GM19463 (cell line): ENCODE measurements at regions not wholly inside any gene's neighbourhood (a gene's known extent, or its start where the extent isn't known, plus 50 kb on each side); places are given as distances from the start of the nearest gene placed in this dataset.
"Not testable (repeated sequence)": the region's sequence is repeated elsewhere in the genome, so short reads cannot be mapped to it uniquely, and the experiment has no call there.

ENCODE experiments used
- ATAC-seq: cut with Tn5 transposase; IDR thresholded peaks from one replicate; pipeline ENCODE4 v1.9.1; 2021; ENCODE audit warnings: mild to moderate bottlenecking, moderate library complexity; ENCODE audit not compliant: unreplicated experiment

DNA sequence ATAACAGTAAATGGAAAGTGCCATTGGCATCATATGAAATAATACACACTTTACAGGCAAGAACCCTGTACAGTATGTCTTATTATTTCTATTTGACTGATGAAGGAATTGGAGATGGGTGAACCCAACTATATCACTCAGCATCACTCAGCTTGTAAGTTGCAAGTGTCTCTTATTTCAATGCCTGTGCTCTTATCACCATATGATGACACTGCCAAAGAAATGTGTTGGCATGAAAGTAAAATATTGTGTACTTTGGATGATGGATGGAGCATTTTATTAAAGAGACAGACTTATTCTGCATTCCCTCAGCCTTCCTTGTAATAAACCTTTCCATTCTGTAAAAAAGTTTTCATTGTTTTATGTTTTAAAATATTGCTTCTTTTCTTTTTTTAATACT is 927.5 kb upstream of the VRK2 start:
- no peak for ATAC-seq

DNA sequence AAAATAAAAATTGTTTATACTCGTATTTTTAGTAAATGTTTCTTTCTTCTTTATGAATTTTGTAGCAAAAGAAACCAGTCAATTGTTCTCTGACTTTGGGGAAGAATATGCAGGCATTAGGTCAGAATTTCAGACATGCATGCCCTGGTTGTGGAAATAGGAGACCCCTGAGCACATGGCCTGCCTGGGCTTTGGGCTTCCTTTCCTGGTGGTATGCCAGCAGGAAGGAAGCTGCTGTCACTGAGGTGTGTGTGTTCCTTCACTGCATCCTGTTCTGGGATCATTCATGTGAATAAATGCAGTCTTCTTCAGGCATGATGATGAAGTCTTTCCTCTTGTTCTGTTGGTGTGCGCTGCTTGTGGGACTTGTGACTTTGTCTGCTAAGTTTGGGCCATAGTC is 920.2 kb upstream of the VRK2 start:
- no peak for ATAC-seq

DNA sequence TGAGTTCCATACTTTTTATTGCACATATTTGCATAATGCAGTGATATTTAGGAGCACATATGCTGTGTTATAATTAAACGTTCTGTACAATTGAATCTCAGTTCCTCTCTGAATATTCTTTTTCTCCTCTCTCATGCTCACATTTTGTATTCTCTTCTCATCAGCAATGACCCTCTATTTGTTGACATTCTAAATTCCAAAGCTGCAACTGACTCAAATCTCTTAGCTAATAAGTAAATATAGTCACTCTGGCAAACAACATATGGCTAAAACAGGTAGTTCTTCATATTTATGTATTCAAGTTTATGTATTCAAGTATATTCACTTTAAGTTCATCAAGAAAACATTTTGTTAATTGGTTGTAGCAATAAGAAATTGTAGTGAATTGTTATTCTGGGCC is 907.4 kb upstream of the VRK2 start:
- ATAC-seq: no peak

DNA sequence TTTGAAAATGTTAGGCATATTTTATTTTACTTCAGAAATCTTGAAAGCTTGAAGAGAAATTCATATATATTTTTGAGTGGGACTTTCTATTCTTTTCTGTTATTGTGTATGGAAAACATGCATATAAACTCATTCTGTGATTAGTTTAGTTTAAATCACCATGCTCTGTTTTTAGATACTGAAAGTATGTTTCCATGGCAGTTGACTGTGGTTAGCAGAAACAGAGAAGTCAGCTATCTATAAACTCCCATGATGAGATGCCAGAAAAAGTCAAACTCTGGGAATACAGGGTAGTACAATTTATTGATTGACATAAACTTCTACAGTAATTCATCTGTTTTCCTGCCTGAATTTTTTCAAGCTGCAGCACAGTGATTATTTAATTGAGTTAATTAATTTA is 905.3 kb upstream of the VRK2 start:
- ATAC-seq: no peak

DNA sequence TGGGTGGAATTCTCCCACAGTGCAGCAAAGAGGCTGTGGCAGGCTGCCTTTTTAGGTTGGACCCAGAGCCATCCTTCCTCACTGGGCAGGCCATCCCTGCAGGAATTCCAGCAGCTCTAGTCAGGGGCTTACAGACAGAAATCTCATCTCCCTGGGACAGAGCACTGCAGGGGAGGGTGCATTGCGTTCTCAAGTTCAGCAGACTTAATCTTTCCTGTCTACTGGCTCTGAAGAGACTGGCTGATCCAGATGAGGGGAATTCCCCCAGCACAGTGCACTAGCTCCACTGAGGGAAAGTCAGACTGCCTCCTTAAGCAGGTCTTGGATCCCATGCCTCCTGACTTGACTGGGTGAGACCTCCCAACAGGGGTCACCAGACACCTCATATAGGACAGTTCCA is 899.7 kb upstream of the VRK2 start:
- no peak for ATAC-seq

DNA sequence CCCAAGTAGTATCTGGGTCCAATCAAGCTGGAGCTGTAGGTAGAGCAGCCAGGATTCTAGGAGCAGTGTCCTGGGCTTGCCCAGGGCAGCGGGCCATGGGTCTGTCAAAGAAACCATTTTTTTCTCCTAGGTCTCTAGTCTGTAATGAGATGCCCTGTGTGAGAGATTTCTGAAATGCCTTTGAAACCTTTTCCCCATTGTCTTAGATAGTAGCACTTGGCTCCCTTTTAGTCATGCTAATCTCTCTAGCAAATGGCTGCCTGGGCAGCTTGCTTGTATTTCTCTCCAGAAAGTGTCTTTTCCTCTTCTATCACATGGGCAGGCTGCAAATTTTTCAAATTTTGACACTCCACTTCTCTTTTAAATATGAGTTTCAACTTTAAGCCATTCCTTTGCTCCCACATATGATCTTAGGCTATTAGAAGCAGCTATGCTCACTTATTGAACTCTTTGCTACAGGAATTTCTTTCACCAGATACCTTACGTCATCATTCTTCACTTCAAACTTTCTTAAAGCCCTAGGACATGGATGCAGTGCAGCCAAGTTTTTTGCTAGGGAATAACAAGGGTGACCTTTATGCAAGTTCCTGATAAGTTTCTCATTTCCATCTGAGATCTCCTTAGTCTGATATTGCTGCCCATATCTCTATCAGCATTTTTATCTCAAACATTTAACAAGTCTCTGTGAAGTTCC is 890.2 kb upstream of the VRK2 start:
- ATAC-seq: no peak

DNA sequence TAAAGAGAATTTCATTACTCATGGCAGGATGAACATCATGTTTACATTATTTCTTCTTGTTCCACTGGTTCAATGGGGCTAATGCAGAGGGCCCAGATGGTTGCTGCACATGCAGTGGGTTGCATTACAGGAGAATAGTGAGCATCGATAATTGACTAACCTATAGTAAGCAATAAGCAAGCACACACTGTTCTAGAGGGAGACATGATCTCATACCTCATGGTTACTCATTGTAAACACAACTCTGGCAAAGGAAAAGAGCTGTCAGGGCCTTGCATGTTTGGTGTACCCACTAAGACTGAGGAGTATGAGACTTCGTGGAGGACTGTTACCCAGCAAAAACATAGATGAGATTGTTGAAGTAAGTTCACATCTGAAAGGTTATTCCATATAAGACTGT is 885.6 kb upstream of the VRK2 start:
- no peak for ATAC-seq

DNA sequence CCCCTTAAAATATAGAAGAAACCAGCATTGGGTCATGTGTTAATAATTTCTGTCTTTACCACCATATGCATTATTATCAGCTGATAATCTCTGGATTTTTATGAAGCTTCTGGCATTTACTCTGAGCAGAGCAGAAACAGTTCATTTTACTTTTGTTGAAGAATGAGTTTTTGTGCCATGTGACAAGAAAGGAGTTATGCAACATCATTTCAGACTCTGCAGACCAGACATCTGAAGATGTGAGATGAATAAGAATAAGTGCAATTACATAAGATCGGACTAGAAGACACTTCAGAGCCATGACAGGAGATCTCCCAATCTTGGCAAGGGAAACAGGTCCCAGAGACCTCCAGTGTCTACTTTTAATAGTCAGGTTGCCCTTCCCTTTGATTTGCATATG is 869.4 kb upstream of the VRK2 start:
- no peak for ATAC-seq

DNA sequence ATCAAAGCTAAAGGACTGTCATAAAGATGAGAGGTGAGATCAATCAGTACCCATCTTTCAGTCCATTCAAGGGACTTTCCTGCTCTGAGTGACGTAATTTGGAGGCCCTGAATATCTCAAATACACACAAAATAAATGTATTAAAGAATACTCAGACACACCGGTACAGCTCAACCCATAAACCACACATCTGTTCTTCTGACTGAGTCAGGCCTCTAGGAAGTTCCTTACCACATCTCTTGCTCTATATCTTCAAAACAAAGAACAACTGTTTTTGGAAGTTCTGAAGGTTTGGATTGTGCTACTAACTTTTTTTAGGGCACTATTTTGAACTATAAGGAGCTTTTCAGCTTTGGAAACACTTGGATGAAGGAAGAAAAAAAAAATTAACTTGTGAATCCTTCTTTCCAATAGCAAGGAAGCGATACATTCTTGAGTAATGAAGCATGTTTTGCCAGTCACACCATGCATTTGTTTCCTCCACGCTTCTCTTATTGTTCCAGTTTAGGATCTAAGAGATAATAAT is 866.5 kb upstream of the VRK2 start:
- no peak for ATAC-seq

DNA sequence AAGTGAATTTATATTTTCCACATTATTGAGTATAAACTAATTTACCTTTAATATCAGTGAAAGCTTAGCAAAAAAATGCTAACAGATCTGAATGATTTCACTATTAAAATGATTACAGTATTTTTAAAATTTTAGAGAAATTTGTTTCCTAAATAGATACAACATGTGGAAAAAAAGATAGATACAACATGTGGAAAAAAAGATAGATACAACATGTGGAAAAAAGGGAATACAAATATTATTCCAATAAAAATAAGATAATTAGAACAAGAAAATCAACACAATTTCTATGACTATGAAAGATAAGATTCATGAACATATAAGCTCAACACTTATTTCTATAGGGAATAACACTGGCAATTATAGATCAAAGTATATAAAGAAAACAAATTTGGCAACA is 865.9 kb upstream of the VRK2 start:
- ATAC-seq: no peak

DNA sequence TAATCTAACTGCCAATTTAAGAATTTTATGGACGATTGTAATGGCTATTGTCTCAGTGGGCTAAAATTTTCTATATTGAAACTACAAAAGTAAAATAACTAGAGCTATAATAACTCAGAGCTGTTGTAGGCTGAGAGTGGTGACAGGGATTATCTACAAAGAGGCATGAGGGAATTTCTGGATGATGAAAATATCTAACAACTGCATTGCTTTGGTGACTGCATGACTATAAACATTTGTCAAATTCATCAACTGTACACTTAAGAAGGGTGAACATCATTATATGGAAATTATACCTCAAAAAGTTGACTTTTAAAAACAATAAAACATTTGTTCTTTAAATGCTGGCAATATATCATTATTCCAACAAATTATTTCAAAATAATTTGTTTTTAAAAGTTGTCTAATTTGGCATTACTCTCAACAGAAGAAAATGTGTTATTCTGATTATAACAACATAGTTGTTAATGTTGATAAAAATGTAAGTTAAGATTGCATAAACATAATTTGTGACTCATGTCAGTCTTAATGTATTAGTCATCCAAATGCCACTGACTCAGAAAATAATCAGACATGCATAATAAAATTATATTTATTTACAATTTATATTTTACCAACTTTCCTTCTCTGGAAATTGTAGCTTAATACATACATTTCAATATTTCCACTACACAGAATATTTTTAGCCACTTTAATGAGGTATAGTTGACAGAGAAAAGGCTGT is 865.1 kb upstream of the VRK2 start:
- ATAC-seq: no peak

DNA sequence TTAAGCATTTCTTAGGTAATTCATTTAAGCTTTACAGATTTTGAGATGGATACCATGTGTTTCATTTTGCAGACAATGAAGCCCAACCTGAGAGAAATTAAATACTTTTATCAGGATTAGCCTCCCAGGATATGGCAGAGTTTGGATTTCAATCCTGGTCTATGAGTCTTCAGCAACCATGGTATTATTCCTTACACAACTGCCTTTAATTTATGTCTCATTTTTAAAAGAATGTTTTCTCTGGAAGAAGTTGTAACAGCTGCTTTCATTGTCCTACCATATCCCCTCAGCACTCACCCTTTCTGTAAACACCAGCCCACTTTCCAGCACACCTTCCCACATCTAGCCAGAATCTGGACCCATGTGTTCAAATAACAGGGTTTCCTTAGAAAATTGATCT is 863.7 kb upstream of the VRK2 start:
- no peak for ATAC-seq

DNA sequence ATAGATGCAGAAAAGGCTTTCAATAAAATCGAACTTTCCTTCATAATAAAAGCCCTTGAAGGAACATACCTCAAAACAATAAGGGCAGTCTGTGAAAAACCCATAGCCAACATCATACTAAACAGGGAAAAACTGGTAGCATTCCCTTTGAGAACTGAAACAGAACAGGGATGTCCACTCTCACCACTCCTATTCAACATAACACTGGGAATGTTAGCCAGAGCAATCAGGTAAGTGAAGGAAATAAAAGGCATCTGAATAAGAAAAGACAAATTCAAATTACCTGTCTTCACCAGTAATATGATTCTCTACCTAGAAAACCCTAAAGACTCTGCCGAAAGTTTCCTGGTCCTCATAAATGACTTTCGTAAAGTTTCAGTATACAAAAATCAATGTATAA is 861.0 kb upstream of the VRK2 start:
- no peak for ATAC-seq

DNA sequence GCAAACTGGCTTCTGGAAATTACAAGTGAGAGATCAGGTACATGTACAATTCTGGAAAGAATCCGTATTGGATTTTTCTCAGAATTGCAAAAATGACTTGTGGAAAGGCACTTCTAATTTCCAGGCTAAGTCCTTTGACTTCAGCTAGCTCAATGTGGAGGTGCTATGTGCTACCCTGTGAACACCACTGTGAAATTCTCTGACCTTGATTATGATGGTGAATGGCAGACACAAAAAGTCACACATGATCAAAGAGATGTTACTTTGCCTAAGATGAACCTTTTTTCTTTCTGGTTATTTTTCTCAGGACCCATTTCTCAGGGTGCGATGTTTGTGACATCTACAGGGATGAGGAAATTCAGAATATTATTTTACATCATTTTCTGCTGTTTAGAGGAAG is 856.6 kb upstream of the VRK2 start:
- no peak for ATAC-seq

DNA sequence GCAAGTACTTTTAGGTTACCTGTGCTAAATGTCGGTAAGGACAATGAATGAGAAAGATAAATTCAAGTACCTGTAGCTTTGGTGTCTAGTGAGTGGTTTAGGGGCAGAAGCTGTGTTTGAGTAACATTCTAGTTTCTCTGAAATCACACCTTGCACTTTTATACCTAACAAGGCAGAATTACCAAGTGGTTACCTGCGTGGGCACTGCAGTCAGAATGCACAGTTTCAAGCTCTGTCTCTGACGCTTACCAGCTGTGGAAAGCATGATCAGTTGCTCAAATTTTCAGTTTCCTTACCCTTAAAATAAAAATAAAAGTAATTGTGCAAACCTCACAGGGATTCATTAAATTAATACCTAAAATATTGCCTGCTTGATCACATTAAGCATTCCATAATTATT is 846.9 kb upstream of the VRK2 start:
- no peak for ATAC-seq

DNA sequence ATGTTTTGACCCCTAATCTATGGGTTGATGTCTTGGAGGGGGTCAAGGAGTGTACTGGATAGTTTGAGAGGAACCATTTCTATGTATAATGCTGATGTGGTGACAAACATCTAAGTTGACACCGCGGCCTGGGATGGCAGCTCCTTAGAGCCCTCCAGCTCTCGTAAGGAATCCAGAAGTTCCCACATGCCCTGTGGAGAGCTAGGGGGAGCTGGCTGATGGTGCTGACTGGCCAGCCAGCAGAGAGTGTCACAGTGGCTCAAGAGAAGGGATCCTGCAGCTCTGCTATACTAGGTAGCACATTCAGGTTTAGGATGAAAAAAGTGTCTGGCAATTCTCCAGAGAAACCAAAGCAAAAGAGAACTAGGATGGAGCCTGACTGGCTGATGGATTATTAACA is 842.2 kb upstream of the VRK2 start:
- ATAC-seq: no peak

DNA sequence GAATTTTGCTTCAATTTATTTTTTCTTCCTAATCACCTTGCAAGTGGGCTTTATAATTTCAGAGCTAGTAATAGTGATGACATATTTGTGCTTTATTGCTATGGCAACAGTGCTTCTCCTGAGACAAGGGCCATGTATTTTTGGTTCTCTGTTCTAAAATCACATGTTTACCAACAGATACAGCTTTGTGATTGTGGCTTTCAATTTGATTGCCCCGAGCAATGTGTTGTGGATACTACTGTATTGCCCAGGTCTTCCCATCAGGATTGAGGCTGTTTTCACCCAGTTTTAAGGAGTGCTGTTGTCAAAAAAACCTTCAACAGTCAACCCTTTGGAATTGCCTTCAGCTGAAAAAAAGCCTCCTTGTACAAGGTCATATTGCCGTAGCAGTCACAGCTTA is 841.4 kb upstream of the VRK2 start:
- ATAC-seq: no peak

DNA sequence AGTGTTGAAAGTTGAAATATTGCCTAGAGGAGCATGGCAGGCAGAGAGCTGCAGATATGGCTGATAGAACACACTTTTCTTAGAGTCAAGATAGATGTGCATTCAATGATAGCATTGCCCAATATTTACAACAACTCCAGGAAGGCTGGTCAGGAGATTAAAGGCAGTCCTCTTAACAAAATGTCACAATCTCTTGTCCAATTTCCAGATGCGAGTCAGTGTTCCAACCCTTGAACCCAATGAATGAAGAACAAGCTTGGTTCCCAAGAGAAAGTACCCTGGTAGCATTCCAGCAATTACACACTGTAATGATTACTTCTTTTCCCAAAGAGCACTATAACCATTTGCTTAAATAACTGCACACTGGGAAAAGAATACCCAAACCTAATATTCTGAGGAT is 839.4 kb upstream of the VRK2 start:
- no peak for ATAC-seq

DNA sequence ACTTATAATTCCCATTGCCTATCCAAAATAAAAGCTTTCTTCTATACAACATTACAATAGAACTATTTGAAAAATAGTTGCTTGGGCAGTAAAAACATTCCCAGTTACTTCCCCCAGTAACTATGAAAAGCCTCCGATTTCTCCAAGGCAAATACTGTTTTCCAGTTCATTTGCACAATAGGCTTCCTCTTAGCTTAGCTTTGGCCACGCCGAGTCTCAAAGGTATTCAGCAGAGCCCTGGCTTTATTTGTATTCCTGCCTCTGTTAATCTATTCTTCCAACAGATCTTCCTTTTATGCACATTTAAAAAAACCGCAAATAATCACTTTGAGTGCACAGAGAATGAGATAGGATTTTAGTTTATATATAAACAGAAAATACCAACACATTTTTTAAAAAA is 836.8 kb upstream of the VRK2 start:
- no peak for ATAC-seq

DNA sequence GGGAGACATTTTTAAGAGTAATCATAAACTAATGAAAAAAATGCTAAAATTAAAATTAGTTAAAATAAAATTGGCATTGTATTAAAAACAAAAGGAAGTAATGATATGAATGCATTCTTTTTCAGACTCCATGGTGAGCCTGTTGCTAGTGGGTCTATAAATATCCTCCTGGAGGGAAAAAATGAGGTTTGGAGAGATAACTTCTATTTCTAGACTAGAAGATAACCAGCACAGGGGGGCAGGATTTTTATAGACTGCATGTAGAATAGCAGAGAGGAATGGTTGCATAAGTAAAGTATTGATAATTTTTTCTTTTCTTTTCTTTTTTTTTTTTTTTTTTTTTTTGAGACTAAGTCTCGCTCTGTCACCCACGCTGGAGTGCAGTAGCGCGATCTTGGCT is 835.8 kb upstream of the VRK2 start:
- ATAC-seq: no peak

DNA sequence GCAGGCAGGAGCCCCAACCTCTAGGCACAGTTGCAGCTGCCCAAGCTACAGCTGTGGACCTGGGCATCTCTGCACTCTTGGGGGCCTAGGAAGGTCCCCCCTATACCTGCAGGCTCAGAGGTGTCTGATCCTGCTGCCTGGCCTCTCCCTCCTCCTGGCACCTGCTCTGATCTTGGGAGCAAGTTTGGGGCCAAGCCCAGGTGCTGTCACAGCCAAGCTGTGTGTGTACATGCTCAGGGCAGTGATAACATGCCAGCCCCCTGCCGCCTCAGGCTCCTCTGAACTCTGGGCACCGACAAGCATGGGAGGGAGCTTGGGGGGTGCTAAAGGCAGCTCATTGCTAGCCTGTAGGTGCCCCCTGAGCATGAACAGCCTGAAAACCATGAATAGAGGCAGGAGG is 829.6 kb upstream of the VRK2 start:
- no peak for ATAC-seq

DNA sequence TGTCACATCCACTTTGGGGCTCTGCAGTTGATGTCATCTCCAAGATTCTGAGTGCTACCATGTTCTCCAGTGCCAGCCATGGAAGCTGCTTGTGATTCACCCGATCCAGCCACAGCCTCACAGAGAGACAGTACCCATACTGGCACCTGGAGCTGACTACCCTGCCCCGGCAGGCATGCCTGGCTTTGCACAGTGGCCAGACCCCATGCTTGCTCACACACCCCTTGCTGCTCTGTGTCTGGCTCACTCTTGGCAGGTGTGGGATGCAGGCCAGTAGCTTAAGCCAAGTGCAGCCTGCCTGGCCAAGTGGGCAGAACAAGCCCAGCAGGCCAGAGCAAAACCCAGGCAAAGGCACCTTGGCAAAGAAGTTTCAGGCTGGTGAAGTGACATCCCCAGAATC is 828.4 kb upstream of the VRK2 start:
- no peak for ATAC-seq

DNA sequence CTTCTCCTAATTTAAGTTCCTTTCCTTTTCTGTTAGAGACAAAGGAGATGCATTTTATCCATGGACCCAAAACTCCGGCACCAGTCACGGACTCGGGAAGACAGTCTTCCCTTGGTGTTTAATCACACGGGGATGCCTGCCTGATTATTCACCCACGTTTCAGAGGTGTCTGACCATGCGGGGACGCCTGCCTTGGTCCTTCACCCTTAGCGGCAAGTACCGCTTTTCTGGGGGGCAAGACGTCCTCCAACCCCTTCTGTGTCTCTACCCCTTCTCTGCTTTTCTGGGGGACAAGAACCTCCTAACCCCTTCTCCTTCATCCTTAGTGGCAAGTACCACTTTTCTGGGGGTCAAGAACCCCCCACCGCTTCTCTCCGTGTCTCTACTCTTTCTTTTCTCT is 816.9 kb upstream of the VRK2 start:
- not testable (repeated sequence) for ATAC-seq
